ENCODE measurements at regions not wholly inside any gene's neighbourhood (a gene's known extent, or its start where the extent isn't known, plus 50 kb on each side); places are given as distances from the start of the nearest gene placed in this dataset.

GRCh38 chr1:18547460-18547859, 66.7 kb downstream of the KLHDC7A start:
- Histone ChIP-seq H3K9me3 (ENCODE audit: control insufficient read depth in 5 of 5, low read length in 5 of 5) (peaks cover 0 to 8% (median 6%) of the 10 kb centered on the region in 5 donors), H3K36me3 (ENCODE audit: control insufficient read depth in 5 of 5, insufficient read depth in 5 of 5, low read length in 5 of 5) (no peaks in the 10 kb centered on the region), H3K4me1 (ENCODE audit: control insufficient read depth in 5 of 5, insufficient read depth in 5 of 5, low read length in 5 of 5) (peaks cover 0 to 9% (median 0%) of the 10 kb centered on the region in 5 donors), H3K27me3 (ENCODE audit: control insufficient read depth in 5 of 5, insufficient read depth in 4 of 5, low read length in 5 of 5) (peaks cover 11 to 53% (median 42%) of the 10 kb centered on the region in 5 donors), H3K9ac (ENCODE audit: low read length in 5 of 5) (no peak overlapping the region), H3K27ac (ENCODE audit: low read depth, low read length) (no peak overlapping the region), H3K4me3 (ENCODE audit: low read depth in 1 of 5, low read length in 5 of 5) (no peak overlapping the region)

- H3K9ac ChIP-seq (ENCODE audit: low read length in 5 of 5) = no peak overlapping the region
- H3K4me3 ChIP-seq (ENCODE audit: low read depth in 1 of 5, low read length in 5 of 5) = no peak overlapping the region
- H3K27me3 ChIP-seq (ENCODE audit: control insufficient read depth in 5 of 5, insufficient read depth in 4 of 5, low read length in 5 of 5) = peaks cover 14 to 51% (median 41%) of the 10 kb centered on the region in 5 donors
- peaks cover 0 to 2% (median under 1%) of the 10 kb centered on the region in 5 donors for H3K9me3 ChIP-seq (ENCODE audit: control insufficient read depth in 5 of 5, low read length in 5 of 5)
- peaks cover 0 to 9% (median 0%) of the 10 kb centered on the region in 5 donors for H3K4me1 ChIP-seq (ENCODE audit: control insufficient read depth in 5 of 5, insufficient read depth in 5 of 5, low read length in 5 of 5)
- no peak overlapping the region for H3K27ac ChIP-seq (ENCODE audit: low read depth, low read length)
- H3K36me3 ChIP-seq (ENCODE audit: control insufficient read depth in 5 of 5, insufficient read depth in 5 of 5, low read length in 5 of 5) = no peaks in the 10 kb centered on the region
Observed at GRCh38 chr1:18548643-18549042, 67.9 kb downstream of the KLHDC7A start.

GRCh38 chr1:18549106-18549505, 68.4 kb downstream of the KLHDC7A start:
- Histone ChIP-seq H3K36me3 (ENCODE audit: control insufficient read depth in 5 of 5, insufficient read depth in 5 of 5, low read length in 5 of 5) (no peaks in the 10 kb centered on the region), H3K9me3 (ENCODE audit: control insufficient read depth in 5 of 5, low read length in 5 of 5) (peaks cover 0 to 2% (median 0%) of the 10 kb centered on the region in 5 donors), H3K4me3 (ENCODE audit: low read depth in 1 of 5, low read length in 5 of 5) (no peak overlapping the region), H3K9ac (ENCODE audit: low read length in 5 of 5) (no peak overlapping the region), H3K27ac (ENCODE audit: low read depth, low read length) (no peak overlapping the region), H3K4me1 (ENCODE audit: control insufficient read depth in 5 of 5, insufficient read depth in 5 of 5, low read length in 5 of 5) (peaks cover 0 to 9% (median 0%) of the 10 kb centered on the region in 5 donors), H3K27me3 (ENCODE audit: control insufficient read depth in 5 of 5, insufficient read depth in 4 of 5, low read length in 5 of 5) (peaks cover 19 to 53% (median 41%) of the 10 kb centered on the region in 5 donors)

DNA sequence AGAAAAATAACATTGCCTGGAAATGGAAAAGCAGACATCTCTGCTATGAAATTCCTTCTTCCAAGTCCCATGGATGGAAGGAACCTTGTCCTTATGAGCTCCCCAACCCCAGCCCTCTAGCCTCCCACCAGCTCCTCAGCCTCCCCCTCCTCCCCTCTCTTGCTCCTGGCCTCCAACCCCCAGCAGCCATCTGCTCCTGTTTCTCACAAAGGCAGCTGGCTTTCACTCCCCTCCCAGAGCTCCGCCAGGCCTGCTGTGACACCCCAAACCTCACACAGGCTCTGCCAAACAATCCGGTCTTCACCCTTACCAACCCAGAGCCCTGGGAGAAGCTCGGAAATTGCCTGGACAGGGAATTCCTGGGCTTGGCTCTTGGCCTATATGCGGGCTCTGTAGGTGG, 69.2 kb downstream of the KLHDC7A start:
- H3K27me3 ChIP-seq (ENCODE audit: control insufficient read depth in 5 of 5, insufficient read depth in 4 of 5, low read length in 5 of 5) = peaks cover 20 to 53% (median 42%) of the 10 kb centered on the region in 5 donors
- H3K9me3 ChIP-seq (ENCODE audit: control insufficient read depth in 5 of 5, low read length in 5 of 5) = peaks cover 0 to 2% (median 0%) of the 10 kb centered on the region in 5 donors
- H3K4me3 ChIP-seq (ENCODE audit: low read depth in 1 of 5, low read length in 5 of 5) = no peak overlapping the region

DNA sequence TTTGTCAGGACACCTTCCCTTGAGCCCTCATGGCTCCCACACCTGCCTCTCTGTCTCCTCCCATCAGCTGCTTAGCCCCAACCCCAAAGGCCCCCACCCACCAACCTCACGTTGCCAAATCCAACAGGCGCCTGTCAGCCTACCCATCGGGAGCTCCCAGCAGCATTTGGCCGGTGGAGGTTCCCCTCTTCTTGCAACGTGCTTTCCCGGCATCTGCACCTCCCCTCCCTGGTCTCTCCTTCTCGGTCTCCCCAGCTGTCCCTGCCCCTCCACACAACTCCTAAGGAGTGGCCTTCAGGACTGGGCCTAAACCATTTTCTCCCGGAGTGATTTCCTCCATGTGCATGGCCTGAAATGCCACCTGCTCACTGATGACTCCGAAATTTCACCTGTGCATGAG, 71.9 kb downstream of the KLHDC7A start:
- Histone ChIP-seq H3K4me1 (ENCODE audit: control insufficient read depth in 5 of 5, insufficient read depth in 5 of 5, low read length in 5 of 5) (peaks cover 0 to 11% (median 1%) of the 10 kb centered on the region in 5 donors), H3K9ac (ENCODE audit: low read length in 5 of 5) (no peak overlapping the region), H3K36me3 (ENCODE audit: control insufficient read depth in 5 of 5, insufficient read depth in 5 of 5, low read length in 5 of 5) (no peaks in the 10 kb centered on the region), H3K9me3 (ENCODE audit: control insufficient read depth in 5 of 5, low read length in 5 of 5) (no peaks in the 10 kb centered on the region), H3K27ac (ENCODE audit: low read depth, low read length) (no peak overlapping the region), H3K4me3 (ENCODE audit: low read depth in 1 of 5, low read length in 5 of 5) (no peak overlapping the region), H3K27me3 (ENCODE audit: control insufficient read depth in 5 of 5, insufficient read depth in 4 of 5, low read length in 5 of 5) (peaks cover 24 to 50% (median 38%) of the 10 kb centered on the region in 5 donors)

More for the DNA sequence above, 69.2 kb downstream of the KLHDC7A start:
- Histone ChIP-seq H3K4me1 (ENCODE audit: control insufficient read depth in 5 of 5, insufficient read depth in 5 of 5, low read length in 5 of 5) (peaks cover 0 to 9% (median 0%) of the 10 kb centered on the region in 5 donors), H3K9ac (ENCODE audit: low read length in 5 of 5) (no peak overlapping the region), H3K36me3 (ENCODE audit: control insufficient read depth in 5 of 5, insufficient read depth in 5 of 5, low read length in 5 of 5) (no peaks in the 10 kb centered on the region), H3K27ac (ENCODE audit: low read depth, low read length) (no peak overlapping the region)

GRCh38 chr1:18553388-18553787, 72.7 kb downstream of the KLHDC7A start:
- Histone ChIP-seq H3K9me3 (ENCODE audit: control insufficient read depth in 5 of 5, low read length in 5 of 5) (no peaks in the 10 kb centered on the region), H3K27ac (ENCODE audit: low read depth, low read length) (no peak overlapping the region), H3K9ac (ENCODE audit: low read length in 5 of 5) (no peak overlapping the region), H3K4me1 (ENCODE audit: control insufficient read depth in 5 of 5, insufficient read depth in 5 of 5, low read length in 5 of 5) (peaks cover 0 to 10% (median 2%) of the 10 kb centered on the region in 5 donors), H3K36me3 (ENCODE audit: control insufficient read depth in 5 of 5, insufficient read depth in 5 of 5, low read length in 5 of 5) (no peaks in the 10 kb centered on the region), H3K4me3 (ENCODE audit: low read depth in 1 of 5, low read length in 5 of 5) (no peak overlapping the region), H3K27me3 (ENCODE audit: control insufficient read depth in 5 of 5, insufficient read depth in 4 of 5, low read length in 5 of 5) (peaks cover 31 to 52% (median 40%) of the 10 kb centered on the region in 5 donors)

DNA sequence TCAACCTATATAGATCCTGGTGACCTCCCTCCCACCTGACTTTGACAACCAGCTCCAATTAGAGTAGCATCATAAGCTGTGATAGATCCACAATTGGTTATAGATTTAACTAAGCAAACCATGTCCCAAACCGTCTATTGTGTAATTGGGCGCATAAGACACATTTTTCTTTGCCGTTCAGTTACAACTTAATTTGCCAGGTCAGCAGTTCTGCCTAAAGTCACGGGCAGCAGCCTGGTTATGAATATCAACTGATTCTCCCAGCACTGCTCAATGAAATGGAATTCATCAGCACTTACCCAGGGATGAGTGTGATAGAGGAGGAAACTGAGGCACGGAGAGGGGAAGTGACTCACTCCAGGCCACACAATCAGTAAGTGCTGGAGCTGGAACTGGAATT, 73.4 kb downstream of the KLHDC7A start:
- Histone ChIP-seq H3K27ac (ENCODE audit: low read depth, low read length) (no peak overlapping the region), H3K36me3 (ENCODE audit: control insufficient read depth in 5 of 5, insufficient read depth in 5 of 5, low read length in 5 of 5) (no peaks in the 10 kb centered on the region), H3K9me3 (ENCODE audit: control insufficient read depth in 5 of 5, low read length in 5 of 5) (no peaks in the 10 kb centered on the region), H3K27me3 (ENCODE audit: control insufficient read depth in 5 of 5, insufficient read depth in 4 of 5, low read length in 5 of 5) (peaks cover 31 to 50% (median 43%) of the 10 kb centered on the region in 5 donors), H3K4me3 (ENCODE audit: low read depth in 1 of 5, low read length in 5 of 5) (no peak overlapping the region), H3K9ac (ENCODE audit: low read length in 5 of 5) (no peak overlapping the region), H3K4me1 (ENCODE audit: control insufficient read depth in 5 of 5, insufficient read depth in 5 of 5, low read length in 5 of 5) (peaks cover 0 to 8% (median 0%) of the 10 kb centered on the region in 5 donors)

DNA sequence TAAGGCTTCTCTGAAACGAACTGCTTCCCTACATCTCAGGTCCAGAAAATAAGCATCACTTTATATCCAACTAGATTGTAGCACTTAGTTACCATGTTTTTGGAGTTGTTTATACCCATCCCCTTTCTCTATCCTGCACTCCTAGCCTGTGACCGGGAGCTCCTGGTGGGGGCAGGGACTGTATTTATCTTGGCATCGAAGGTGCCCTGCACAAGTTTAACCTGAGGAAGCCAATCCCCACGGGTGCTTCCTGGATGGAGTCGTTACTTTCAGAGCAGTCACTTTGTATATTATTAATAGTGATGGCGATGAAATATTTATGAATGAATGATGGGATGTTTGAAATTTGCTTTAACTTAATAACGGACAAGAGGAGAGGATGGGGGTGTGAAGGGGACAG, 73.9 kb downstream of the KLHDC7A start:
- Histone ChIP-seq H3K36me3 (ENCODE audit: control insufficient read depth in 5 of 5, insufficient read depth in 5 of 5, low read length in 5 of 5) (no peaks in the 10 kb centered on the region), H3K9ac (ENCODE audit: low read length in 5 of 5) (no peak overlapping the region), H3K27ac (ENCODE audit: low read depth, low read length) (no peak overlapping the region), H3K4me3 (ENCODE audit: low read depth in 1 of 5, low read length in 5 of 5) (no peak overlapping the region), H3K9me3 (ENCODE audit: control insufficient read depth in 5 of 5, low read length in 5 of 5) (no peaks in the 10 kb centered on the region), H3K27me3 (ENCODE audit: control insufficient read depth in 5 of 5, insufficient read depth in 4 of 5, low read length in 5 of 5) (peaks cover 33 to 52% (median 44%) of the 10 kb centered on the region in 5 donors), H3K4me1 (ENCODE audit: control insufficient read depth in 5 of 5, insufficient read depth in 5 of 5, low read length in 5 of 5) (peaks cover 0 to 8% (median 0%) of the 10 kb centered on the region in 5 donors)

DNA sequence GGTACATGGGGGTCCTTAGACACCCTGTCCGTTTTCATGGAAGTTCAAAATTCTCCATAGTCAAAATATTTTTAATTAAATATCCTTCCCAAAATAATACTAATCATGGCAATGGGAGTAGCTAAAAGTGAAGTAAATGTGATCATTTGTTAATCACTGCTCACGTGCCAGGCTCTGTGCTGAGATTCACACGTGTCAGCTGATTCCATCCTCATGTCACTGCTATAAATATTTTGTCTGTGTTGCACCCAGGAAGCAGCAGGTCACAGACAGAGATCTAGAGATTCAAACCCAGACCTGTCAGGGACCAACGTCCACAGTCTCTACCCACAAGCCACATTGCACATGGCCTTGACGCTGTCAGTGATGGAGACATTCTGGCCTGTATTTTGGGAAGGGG, 74.3 kb downstream of the KLHDC7A start:
- Histone ChIP-seq H3K9me3 (ENCODE audit: control insufficient read depth in 5 of 5, low read length in 5 of 5) (no peaks in the 10 kb centered on the region), H3K27me3 (ENCODE audit: control insufficient read depth in 5 of 5, insufficient read depth in 4 of 5, low read length in 5 of 5) (peaks cover 37 to 57% (median 48%) of the 10 kb centered on the region in 5 donors), H3K4me3 (ENCODE audit: low read depth in 1 of 5, low read length in 5 of 5) (no peak overlapping the region), H3K36me3 (ENCODE audit: control insufficient read depth in 5 of 5, insufficient read depth in 5 of 5, low read length in 5 of 5) (no peaks in the 10 kb centered on the region), H3K27ac (ENCODE audit: low read depth, low read length) (no peak overlapping the region), H3K9ac (ENCODE audit: low read length in 5 of 5) (no peak overlapping the region), H3K4me1 (ENCODE audit: control insufficient read depth in 5 of 5, insufficient read depth in 5 of 5, low read length in 5 of 5) (peaks cover 0 to 8% (median 0%) of the 10 kb centered on the region in 5 donors)

GRCh38 chr1:18556364-18556763, 74.3 kb upstream of the PAX7 start:
- Histone ChIP-seq H3K4me3 (ENCODE audit: low read depth in 1 of 5, low read length in 5 of 5) (no peak overlapping the region), H3K9ac (ENCODE audit: low read length in 5 of 5) (no peak overlapping the region), H3K27me3 (ENCODE audit: control insufficient read depth in 5 of 5, insufficient read depth in 4 of 5, low read length in 5 of 5) (peaks cover 34 to 55% (median 53%) of the 10 kb centered on the region in 5 donors), H3K27ac (ENCODE audit: low read depth, low read length) (no peak overlapping the region), H3K4me1 (ENCODE audit: control insufficient read depth in 5 of 5, insufficient read depth in 5 of 5, low read length in 5 of 5) (peaks cover 0 to 8% (median 0%) of the 10 kb centered on the region in 5 donors), H3K36me3 (ENCODE audit: control insufficient read depth in 5 of 5, insufficient read depth in 5 of 5, low read length in 5 of 5) (no peaks in the 10 kb centered on the region), H3K9me3 (ENCODE audit: control insufficient read depth in 5 of 5, low read length in 5 of 5) (no peaks in the 10 kb centered on the region)
